Stimulated activated CD8-positive, alpha-beta memory T cell treated with anti-CD3 and anti-CD28 coated beads, Interleukin-7, amount 100 ng/mL, for 1 hour (primary cell): ENCODE measurements at regions not wholly inside any gene's neighbourhood (a gene's known extent, or its start where the extent isn't known, plus 50 kb on each side); places are given as distances from the start of the nearest gene placed in this dataset.

Experiments
- DNase-seq, 2 donors: peaks; one replicate each; pipeline ENCODE4 v3.0.0-alpha.2; 2020; ENCODE audit warnings: low read depth in 2 of 2

DNA sequence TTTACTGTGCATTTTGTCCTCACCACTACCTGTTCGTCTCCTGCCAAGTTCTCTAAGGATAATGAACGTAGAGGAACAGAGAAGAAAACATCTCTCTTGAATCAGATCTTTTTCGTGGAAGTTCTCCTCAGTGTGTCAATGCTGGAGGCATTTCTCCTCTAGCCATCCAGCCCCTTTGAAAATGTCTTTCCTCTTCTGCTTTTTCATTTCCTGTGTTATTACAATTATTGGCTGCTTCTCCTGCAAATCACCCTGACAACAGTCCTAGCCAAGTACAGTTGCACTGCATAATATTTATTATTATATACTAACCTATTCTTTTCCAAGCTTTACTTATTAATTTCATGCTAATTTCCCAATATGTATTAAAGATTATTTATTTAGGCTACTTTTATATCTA is 61.8 kb upstream of the TRPM3 start:
- DNase-seq, result no peak

DNA sequence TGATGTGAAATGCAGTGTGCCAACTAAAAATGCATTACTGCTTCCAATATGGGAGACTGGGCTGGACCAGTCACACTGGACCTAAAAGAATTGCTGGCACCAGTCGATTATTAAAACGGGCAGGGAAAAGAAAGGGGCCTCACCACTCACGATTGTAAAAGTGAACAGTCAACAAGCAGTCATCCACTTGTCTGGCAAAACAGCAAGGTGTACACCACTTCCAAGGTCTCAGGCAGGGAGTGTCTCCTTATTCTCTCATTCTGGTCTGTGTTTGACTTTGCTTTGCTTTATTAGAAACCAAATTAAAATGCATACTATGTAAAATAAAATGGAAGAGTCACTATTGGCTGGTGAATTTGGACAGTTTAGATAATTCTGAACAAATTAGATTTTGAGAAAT is 57.8 kb upstream of the TRPM3 start:
- DNase-seq, result no peak

DNA sequence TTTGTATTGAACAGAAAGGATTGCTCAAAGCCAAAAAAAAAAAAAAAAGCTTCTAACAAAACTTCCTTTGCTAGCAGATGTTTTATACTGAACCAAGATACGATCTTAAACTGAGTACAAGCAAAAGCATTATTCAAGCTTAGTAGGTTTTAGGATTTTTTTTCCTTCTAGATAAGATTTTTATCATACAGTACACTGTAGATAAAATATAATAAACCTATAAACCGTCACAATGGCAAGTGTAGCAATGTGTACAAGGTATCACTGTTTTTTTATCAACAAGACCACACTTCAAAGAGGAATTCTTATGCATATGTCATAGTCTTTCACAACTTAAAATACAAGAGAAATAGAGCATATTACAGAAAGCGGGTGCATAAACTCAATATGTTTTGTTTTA is 56.5 kb upstream of the TRPM3 start:
- DNase-seq, result no peak

DNA sequence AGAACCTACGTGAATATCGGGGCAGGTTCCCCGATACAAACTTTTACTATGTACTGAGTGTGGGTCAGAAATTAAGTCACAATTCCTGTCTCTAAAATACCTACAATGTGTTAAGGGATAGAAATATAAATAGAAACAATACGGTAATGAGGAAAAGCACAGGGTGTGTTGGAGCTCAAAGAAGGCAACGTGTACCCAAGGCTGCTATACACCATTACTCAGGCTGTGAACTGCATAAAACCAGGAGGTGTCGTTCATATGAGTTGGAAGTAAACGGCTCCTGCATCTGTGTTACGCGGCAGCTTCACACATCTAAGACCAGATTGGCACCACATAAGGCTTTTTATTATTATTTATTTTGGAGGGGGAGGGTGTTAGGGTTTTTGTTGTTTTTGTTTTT is 50.1 kb upstream of the TRPM3 start:
- DNase-seq, result no peak
